Naive B cell (primary cell): ENCODE measurements at regions not wholly inside any gene's neighbourhood (a gene's known extent, or its start where the extent isn't known, plus 50 kb on each side); places are given as distances from the start of the nearest gene placed in this dataset.
A peak's percentile ranks its signal among the peaks of the same experiment; 100 is the strongest.
"Not testable (repeated sequence)": the region's sequence is repeated elsewhere in the genome, so short reads cannot be mapped to it uniquely, and the experiment has no call there.

ENCODE experiments used
- ATAC-seq, 2 donors: fragments of 150-1000 bp; cut with Tn5 transposase; 2 replicates each; pipeline ENCODE4 v1.10.0; 2021; ENCODE audit warnings: low read depth in 2 of 2, mild to moderate bottlenecking in 2 of 2, moderate library complexity in 2 of 2
- DNase-seq: peaks from one replicate; pipeline ENCODE4 v3.0.0; 2022
- H3K27ac Mint-ChIP-seq, 6 donors: one replicate each; pipeline ENCODE4 v1.8.0; 2020 to 2022; ENCODE audit warnings: mild to moderate bottlenecking in 6 of 6, mixed read lengths in 6 of 6, moderate library complexity in 5 of 6, inconsistent platforms in 2 of 6
- H3K27me3 Mint-ChIP-seq, 3 donors: one replicate each; pipeline ENCODE4 v1.8.0; 2021 to 2022; ENCODE audit warnings: mixed read lengths in 3 of 3, mild to moderate bottlenecking in 1 of 3
- H3K36me3 Mint-ChIP-seq, 2 donors: one replicate each; pipeline ENCODE4 v1.8.0; 2020 to 2022; ENCODE audit warnings: mixed read lengths in 2 of 2, inconsistent platforms in 1 of 2, mild to moderate bottlenecking in 1 of 2
- H3K4me1 Mint-ChIP-seq, 3 donors: one replicate each; pipeline ENCODE4 v1.8.0; 2020 to 2022; ENCODE audit warnings: mixed read lengths in 3 of 3, inconsistent platforms in 1 of 3, mild to moderate bottlenecking in 1 of 3, moderate library complexity in 1 of 3
- H3K4me3 Mint-ChIP-seq, 8 donors: one replicate each; pipeline ENCODE4 v1.8.0; 2020 to 2022; ENCODE audit warnings: mild to moderate bottlenecking in 8 of 8, mixed read lengths in 8 of 8, moderate library complexity in 8 of 8, inconsistent platforms in 2 of 8
- H3K9me3 Mint-ChIP-seq, 7 donors: one replicate each; pipeline ENCODE4 v1.8.0; 2020 to 2022; ENCODE audit warnings: mixed read lengths in 7 of 7, mild to moderate bottlenecking in 5 of 7, inconsistent platforms in 2 of 7, moderate library complexity in 1 of 7

- Mint-ChIP-seq H3K4me3 (no peak overlapping the region), H3K27me3 (peaks cover 0 to 4% (median 0%) of the 10 kb centered on the region in 3 donors), H3K9me3 (peaks cover 0 to 2% (median 0%) of the 10 kb centered on the region in 7 donors), H3K27ac (peak overlapping the region in 3 of 6 donors; percentile 6 to 70 (median 33)), H3K36me3 (no peaks in the 10 kb centered on the region), H3K4me1 (peaks cover 0 to 4% (median 0%) of the 10 kb centered on the region in 3 donors)
- ATAC-seq (no peak), DNase-seq (no peak)
Measured at GRCh38 chr5:60444661-60445360, 255.2 kb downstream of the DEPDC1B start.

GRCh38 chr5:60439552-60439951 is 260.4 kb downstream of the DEPDC1B start:
- ATAC-seq (no peak), DNase-seq (no peak)
- H3K27me3 Mint-ChIP-seq, result peaks cover 0 to 4% (median 0%) of the 10 kb centered on the region in 3 donors
- no peak overlapping the region for H3K4me3 Mint-ChIP-seq
- peak overlapping the region in 2 of 6 donors; percentile 62 to 76 for H3K27ac Mint-ChIP-seq
- peaks cover 0 to 2% (median 0%) of the 10 kb centered on the region in 7 donors for H3K9me3 Mint-ChIP-seq
- H3K4me1 Mint-ChIP-seq, result peaks cover 11 to 16% (median 13%) of the 10 kb centered on the region in 3 donors
- no peaks in the 10 kb centered on the region for H3K36me3 Mint-ChIP-seq

- ATAC-seq (no peak), DNase-seq (no peak)
- Mint-ChIP-seq H3K36me3 (peaks cover 0 to 7% of the 10 kb centered on the region in 2 donors), H3K27me3 (peaks cover 0 to 4% (median 0%) of the 10 kb centered on the region in 3 donors), H3K4me1 (peaks cover 10 to 16% (median 11%) of the 10 kb centered on the region in 3 donors), H3K9me3 (peaks cover 0 to 4% (median 0%) of the 10 kb centered on the region in 7 donors), H3K27ac (peak overlapping the region in 2 of 6 donors; percentile 15 to 79), H3K4me3 (peak overlapping the region in 2 of 8 donors; percentile 22 to 36)
Measured at GRCh38 chr5:60437308-60437707, 262.7 kb downstream of the DEPDC1B start.

GRCh38 chr5:60436518-60436917 is 263.4 kb downstream of the DEPDC1B start:
- Mint-ChIP-seq H3K9me3 (peaks cover 0 to 8% (median 3%) of the 10 kb centered on the region in 7 donors), H3K36me3 (peaks cover 6 to 11% of the 10 kb centered on the region in 2 donors), H3K4me3 (peak overlapping the region in 3 of 8 donors; percentile 8 to 29 (median 22)), H3K27me3 (peaks cover 0 to 2% (median 0%) of the 10 kb centered on the region in 3 donors), H3K27ac (peak overlapping the region in 2 of 6 donors; percentile 15 to 28), H3K4me1 (peaks cover 10 to 16% (median 11%) of the 10 kb centered on the region in 3 donors)
- ATAC-seq (peak; percentile 93 to 96), DNase-seq (peak; percentile 5)

- H3K9me3 Mint-ChIP-seq, result peaks cover 0 to 8% (median 3%) of the 10 kb centered on the region in 7 donors
- no peaks in the 10 kb centered on the region for H3K27me3 Mint-ChIP-seq
- H3K4me3 Mint-ChIP-seq, result peak overlapping the region in 1 of 8 donors; percentile 21
- H3K36me3 Mint-ChIP-seq, result peaks cover 6 to 11% of the 10 kb centered on the region in 2 donors
- H3K27ac Mint-ChIP-seq, result no peak overlapping the region
- ATAC-seq (no peak), DNase-seq (no peak)
- peaks cover 10 to 16% (median 11%) of the 10 kb centered on the region in 3 donors for H3K4me1 Mint-ChIP-seq
Measured at GRCh38 chr5:60435808-60436207, 264.2 kb downstream of the DEPDC1B start.

- not testable (repeated sequence) for H3K27me3 Mint-ChIP-seq, H3K4me3 Mint-ChIP-seq, H3K4me1 Mint-ChIP-seq, ATAC-seq, DNase-seq, H3K27ac Mint-ChIP-seq, H3K36me3 Mint-ChIP-seq
- peaks cover 5 to 38% (median 21%) of the 10 kb centered on the region in 7 donors for H3K9me3 Mint-ChIP-seq
Measured at GRCh38 chr5:60426189-60426588, 273.8 kb downstream of the DEPDC1B start.

- peaks cover 0 to 28% (median 14%) of the 10 kb centered on the region in 3 donors for H3K27me3 Mint-ChIP-seq
- DNase-seq, H3K4me3 Mint-ChIP-seq, ATAC-seq, H3K27ac Mint-ChIP-seq: not testable (repeated sequence)
- H3K4me1 Mint-ChIP-seq, result peaks cover 6 to 25% (median 12%) of the 10 kb centered on the region in 3 donors
- peaks cover 0 to 12% of the 10 kb centered on the region in 2 donors for H3K36me3 Mint-ChIP-seq
- H3K9me3 Mint-ChIP-seq, result peaks cover 5 to 42% (median 32%) of the 10 kb centered on the region in 7 donors
Measured at GRCh38 chr5:60420773-60421172, 279.2 kb downstream of the DEPDC1B start.

- Mint-ChIP-seq H3K4me3 (no peak overlapping the region), H3K27me3 (peaks cover 0 to 35% (median 14%) of the 10 kb centered on the region in 3 donors), H3K9me3 (peaks cover 5 to 23% (median 20%) of the 10 kb centered on the region in 7 donors), H3K27ac (peak overlapping the region in 2 of 6 donors; percentile 56 to 88), H3K4me1 (peaks cover 6 to 27% (median 12%) of the 10 kb centered on the region in 3 donors), H3K36me3 (peaks cover 0 to 12% of the 10 kb centered on the region in 2 donors)
- no peak for DNase-seq
- ATAC-seq, result no peak
Measured at GRCh38 chr5:60417500-60418181, 282.3 kb downstream of the DEPDC1B start.

- no peak for ATAC-seq
Measured at GRCh38 chr5:60415443-60415842, 284.5 kb downstream of the DEPDC1B start.

GRCh38 chr5:60410427-60410826 is 289.5 kb downstream of the DEPDC1B start:
- H3K9me3 Mint-ChIP-seq, result no peaks in the 10 kb centered on the region
- peak overlapping the region in 1 of 6 donors; percentile 21 for H3K27ac Mint-ChIP-seq
- H3K27me3 Mint-ChIP-seq, result peaks cover 0 to 11% (median 0%) of the 10 kb centered on the region in 3 donors
- no peak overlapping the region for H3K4me3 Mint-ChIP-seq
- ATAC-seq, result no peak
- DNase-seq, result no peak
- no peaks in the 10 kb centered on the region for H3K36me3 Mint-ChIP-seq
- H3K4me1 Mint-ChIP-seq, result peaks cover 0 to 5% (median 3%) of the 10 kb centered on the region in 3 donors

More at GRCh38 chr5:60415443-60415842, 284.5 kb downstream of the DEPDC1B start:
- H3K27me3 Mint-ChIP-seq, result peaks cover 0 to 30% (median 14%) of the 10 kb centered on the region in 3 donors
- peaks cover 6 to 27% (median 12%) of the 10 kb centered on the region in 3 donors for H3K4me1 Mint-ChIP-seq
- no peaks in the 10 kb centered on the region for H3K36me3 Mint-ChIP-seq
- no peak for DNase-seq
- H3K9me3 Mint-ChIP-seq, result peaks cover 0 to 10% (median 8%) of the 10 kb centered on the region in 7 donors
- no peak overlapping the region for H3K4me3 Mint-ChIP-seq
- H3K27ac Mint-ChIP-seq, result no peak overlapping the region

- Mint-ChIP-seq H3K27me3 (peaks cover 0 to 4% (median 0%) of the 10 kb centered on the region in 3 donors), H3K36me3 (no peaks in the 10 kb centered on the region), H3K9me3 (no peaks in the 10 kb centered on the region), H3K4me3 (no peak overlapping the region), H3K27ac (no peak overlapping the region), H3K4me1 (peaks cover 3 to 14% (median 7%) of the 10 kb centered on the region in 3 donors)
- DNase-seq, result no peak
- no peak for ATAC-seq
Measured at GRCh38 chr5:60404171-60404570, 295.8 kb downstream of the DEPDC1B start.

- Mint-ChIP-seq H3K27me3 (peaks cover 0 to 4% (median 0%) of the 10 kb centered on the region in 3 donors), H3K4me1 (peaks cover 10 to 21% (median 14%) of the 10 kb centered on the region in 3 donors), H3K4me3 (peak overlapping the region in 1 of 8 donors; percentile 13), H3K9me3 (no peaks in the 10 kb centered on the region), H3K27ac (no peak overlapping the region), H3K36me3 (no peaks in the 10 kb centered on the region)
- no peak for ATAC-seq
- no peak for DNase-seq
Measured at GRCh38 chr5:60403343-60404006, 296.5 kb downstream of the DEPDC1B start.
